ENCODE measurements at regions not wholly inside any gene's neighbourhood (a gene's known extent, or its start where the extent isn't known, plus 50 kb on each side); places are given as distances from the start of the nearest gene placed in this dataset.

DNA sequence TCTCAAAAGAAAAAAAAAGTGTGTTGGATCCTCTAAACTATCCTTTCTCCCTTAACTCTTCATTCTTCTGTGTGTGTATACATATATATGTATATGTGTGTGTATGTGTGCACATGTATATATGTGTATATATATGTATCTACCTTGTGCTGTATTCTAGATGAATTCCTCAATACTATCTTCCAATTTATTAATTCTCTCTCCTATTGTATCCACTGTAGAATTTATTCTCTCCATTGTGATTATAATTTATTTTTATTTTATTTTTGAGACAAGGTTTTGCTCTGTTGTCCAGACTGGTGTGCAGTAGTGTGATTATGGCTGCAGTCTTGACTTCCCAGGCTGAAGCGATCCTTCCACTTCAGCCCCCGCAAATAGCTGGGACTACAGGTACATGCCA, 147.1 kb upstream of the ZNF618 start:
- Histone ChIP-seq H3K18ac (ENCODE audit: extremely low read depth, low read length) (no peak overlapping the region), H3K79me1 (ENCODE audit: low read depth, low read length) (no peaks in the 10 kb centered on the region), H3K23ac (ENCODE audit: insufficient read length) (no peak overlapping the region), H3K4me2 (ENCODE audit: insufficient read depth in 1 of 2, low read depth in 2 of 2, low read length in 2 of 2) (no peak overlapping the region), H2AK5ac (ENCODE audit: low read depth, low read length) (no peak overlapping the region), H4K5ac (ENCODE audit: insufficient read length, low read depth, low read length) (no peak overlapping the region), H3K4ac (replicated peaks; ENCODE audit: insufficient read length, low read depth, low read length) (no peak overlapping the region), H3K79me2 (ENCODE audit: control insufficient read depth in 1 of 2, insufficient read depth in 2 of 2, low read length in 2 of 2) (no peaks in the 10 kb centered on the region), H3K36me3 (ENCODE audit: control insufficient read depth in 2 of 4, insufficient read depth in 4 of 4, low read length in 3 of 4) (no peaks in the 10 kb centered on the region), H2BK5ac (ENCODE audit: low read depth, low read length) (no peak overlapping the region), H3K9me3 (ENCODE audit: insufficient read depth in 2 of 2, low read depth in 1 of 2, low read length in 1 of 2) (peaks cover 3 to 6% of the 10 kb centered on the region in 2 experiments; a peak in 2 of 4 replicates), H3K27me3 (replicated peaks in 1 of 4; ENCODE audit: control insufficient read depth in 3 of 4, extremely low read depth in 1 of 4, insufficient read depth in 3 of 4, low read length in 3 of 4) (no peaks in the 10 kb centered on the region), H2AFZ (ENCODE audit: low read length) (no peak overlapping the region), H2BK12ac (ENCODE audit: low read depth, low read length) (no peak overlapping the region), H3K9ac (replicated peaks in 1 of 4; ENCODE audit: extremely low read depth in 1 of 4, low read depth in 3 of 4, low read length in 3 of 4) (no peak overlapping the region), H3K56ac (replicated peaks; ENCODE audit: insufficient read length, low read depth, low read length) (no peak overlapping the region), H2BK120ac (replicated peaks; ENCODE audit: low read depth, low read length) (no peak overlapping the region), H4K20me1 (replicated peaks in 1 of 2; ENCODE audit: control insufficient read depth in 1 of 2, insufficient read depth in 2 of 2, low read length in 2 of 2) (no peaks in the 10 kb centered on the region), H3K4me3 (ENCODE audit: extremely low read depth in 1 of 4, insufficient read depth in 2 of 4, low read depth in 3 of 4, low read length in 4 of 4) (no peak overlapping the region), H4K91ac (replicated peaks; ENCODE audit: insufficient read length, low read length) (no peak overlapping the region), H4K8ac (ENCODE audit: extremely low read depth, insufficient read depth, low read length) (no peak overlapping the region), H3K27ac (ENCODE audit: low read depth, low read length) (no peak overlapping the region), H2BK15ac (ENCODE audit: low read length) (no peak overlapping the region), H3K23me2 (ENCODE audit: low read depth, low read length) (no peaks in the 10 kb centered on the region), H3K4me1 (replicated peaks in 1 of 4; ENCODE audit: control insufficient read depth in 3 of 4, insufficient read depth in 4 of 4, low read length in 3 of 4) (no peaks in the 10 kb centered on the region), H3K14ac (ENCODE audit: insufficient read length) (no peak overlapping the region), H2BK20ac (ENCODE audit: low read length) (no peak overlapping the region)
- ChIA-PET CTCF (ENCODE audit: partially characterized antibody) (interaction anchor here (2.1 kb wide), 1 partner anchor 8 kb away, joined by 6 read pairs; no protein-coding TSS in a partner anchor), POLR2A (ENCODE audit: partially characterized antibody) (no interaction called here)
- 98% methylated on average over 2 of the region's 2 CpGs; no CpG with 5 or more reads in 1 of the 2 experiments for WGBS, 2 experiments (ENCODE audit: extremely low coverage in 1 of 2, insufficient coverage in 1 of 2, insufficient read length in 1 of 2, insufficient replicate concordance in 2 of 2, low coverage in 1 of 2, low lambda C conversion rate in 2 of 2, missing lambda C conversion rate in 1 of 2)
- no peak for DNase-seq (ENCODE audit: low read depth in 1 of 2, low spot score in 2 of 2)
- no peak for FAIRE-seq
- TF ChIP-seq, protein P1, sequence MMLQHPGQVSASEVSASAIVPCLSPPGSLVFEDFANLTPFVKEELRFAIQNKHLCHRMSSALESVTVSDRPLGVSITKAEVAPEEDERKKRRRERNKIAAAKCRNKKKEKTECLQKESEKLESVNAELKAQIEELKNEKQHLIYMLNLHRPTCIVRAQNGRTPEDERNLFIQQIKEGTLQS (IDR thresholded peaks at IDR 0.05; ENCODE audit: insufficient read depth, low read depth, low read length), result no peak
- TF ChIP-seq PHF8 (conservative IDR thresholded peaks at IDR 0.05; ENCODE audit: low read depth, low read length), result no peak
- no peak for TF ChIP-seq SUZ12 (IDR thresholded peaks at IDR 0.05; ENCODE audit: low read length)
- TF ChIP-seq RFX5 (IDR thresholded peaks at IDR 0.05; ENCODE audit: borderline replicate concordance, low read depth, low read length), result no peak
- TF ChIP-seq SIN3A (conservative IDR thresholded peaks at IDR 0.05 in 1 of 2, IDR thresholded peaks at IDR 0.05 in 1 of 2; ENCODE audit: low read depth in 1 of 2, low read length in 2 of 2), result no peak
- TF ChIP-seq, protein P2, sequence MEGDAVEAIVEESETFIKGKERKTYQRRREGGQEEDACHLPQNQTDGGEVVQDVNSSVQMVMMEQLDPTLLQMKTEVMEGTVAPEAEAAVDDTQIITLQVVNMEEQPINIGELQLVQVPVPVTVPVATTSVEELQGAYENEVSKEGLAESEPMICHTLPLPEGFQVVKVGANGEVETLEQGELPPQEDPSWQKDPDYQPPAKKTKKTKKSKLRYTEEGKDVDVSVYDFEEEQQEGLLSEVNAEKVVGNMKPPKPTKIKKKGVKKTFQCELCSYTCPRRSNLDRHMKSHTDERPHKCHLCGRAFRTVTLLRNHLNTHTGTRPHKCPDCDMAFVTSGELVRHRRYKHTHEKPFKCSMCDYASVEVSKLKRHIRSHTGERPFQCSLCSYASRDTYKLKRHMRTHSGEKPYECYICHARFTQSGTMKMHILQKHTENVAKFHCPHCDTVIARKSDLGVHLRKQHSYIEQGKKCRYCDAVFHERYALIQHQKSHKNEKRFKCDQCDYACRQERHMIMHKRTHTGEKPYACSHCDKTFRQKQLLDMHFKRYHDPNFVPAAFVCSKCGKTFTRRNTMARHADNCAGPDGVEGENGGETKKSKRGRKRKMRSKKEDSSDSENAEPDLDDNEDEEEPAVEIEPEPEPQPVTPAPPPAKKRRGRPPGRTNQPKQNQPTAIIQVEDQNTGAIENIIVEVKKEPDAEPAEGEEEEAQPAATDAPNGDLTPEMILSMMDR (IDR thresholded peaks at IDR 0.05; ENCODE audit: control extremely low read depth in 1 of 3, insufficient read depth in 1 of 3, low read depth in 1 of 3, low read length in 3 of 3), result no peak
- TF ChIP-seq CHD2 (IDR thresholded peaks at IDR 0.05; ENCODE audit: low read length), result no peak
- no peak for TF ChIP-seq MAFK (IDR thresholded peaks at IDR 0.05; ENCODE audit: low read depth, low read length)
- no peak for TF ChIP-seq NANOG (IDR thresholded peaks at IDR 0.05; ENCODE audit: insufficient read depth, low read depth, low read length, poor library complexity, severe bottlenecking)
- no peak for TF ChIP-seq KDM4A (IDR thresholded peaks at IDR 0.05; ENCODE audit: low read depth, low read length, severe bottlenecking)
- TF ChIP-seq EP300 (IDR thresholded peaks at IDR 0.05; ENCODE audit: borderline replicate concordance in 1 of 2, low read depth in 2 of 2, low read length in 2 of 2), result no peak
